ENCODE measurements at regions not wholly inside any gene's neighbourhood (a gene's known extent, or its start where the extent isn't known, plus 50 kb on each side); places are given as distances from the start of the nearest gene placed in this dataset.

DNA sequence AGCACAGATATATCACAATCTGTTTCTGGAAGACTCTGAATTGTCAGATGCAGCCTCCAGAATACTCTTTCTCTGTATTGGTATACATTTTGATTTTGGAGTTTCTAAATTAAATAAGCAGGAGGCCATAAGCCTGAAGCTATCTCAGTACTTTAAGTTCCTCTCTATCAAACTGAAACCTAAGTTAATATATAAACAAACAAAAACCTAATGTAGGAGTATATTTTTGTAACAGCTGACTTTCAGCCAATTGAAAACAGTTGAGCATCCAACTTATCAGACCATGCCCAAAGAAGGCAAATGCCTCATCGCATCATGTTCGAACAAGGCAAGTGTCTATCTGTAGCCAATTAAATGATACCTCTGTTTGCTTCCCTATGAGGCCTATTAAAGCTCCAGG lies 1054.4 kb downstream of the AMY1C start:
- Histone ChIP-seq H3K27me3 (ENCODE audit: insufficient read depth, low read depth, severe bottlenecking) (no peaks in the 10 kb centered on the region), H3K4me3 (ENCODE audit: low read depth, low read length) (no peak overlapping the region), H3K36me3 (no peaks in the 10 kb centered on the region), H3K9me3 (ENCODE audit: severe bottlenecking) (no peaks in the 10 kb centered on the region), H3K27ac (no peak overlapping the region)
- TF ChIP-seq, protein P1, sequence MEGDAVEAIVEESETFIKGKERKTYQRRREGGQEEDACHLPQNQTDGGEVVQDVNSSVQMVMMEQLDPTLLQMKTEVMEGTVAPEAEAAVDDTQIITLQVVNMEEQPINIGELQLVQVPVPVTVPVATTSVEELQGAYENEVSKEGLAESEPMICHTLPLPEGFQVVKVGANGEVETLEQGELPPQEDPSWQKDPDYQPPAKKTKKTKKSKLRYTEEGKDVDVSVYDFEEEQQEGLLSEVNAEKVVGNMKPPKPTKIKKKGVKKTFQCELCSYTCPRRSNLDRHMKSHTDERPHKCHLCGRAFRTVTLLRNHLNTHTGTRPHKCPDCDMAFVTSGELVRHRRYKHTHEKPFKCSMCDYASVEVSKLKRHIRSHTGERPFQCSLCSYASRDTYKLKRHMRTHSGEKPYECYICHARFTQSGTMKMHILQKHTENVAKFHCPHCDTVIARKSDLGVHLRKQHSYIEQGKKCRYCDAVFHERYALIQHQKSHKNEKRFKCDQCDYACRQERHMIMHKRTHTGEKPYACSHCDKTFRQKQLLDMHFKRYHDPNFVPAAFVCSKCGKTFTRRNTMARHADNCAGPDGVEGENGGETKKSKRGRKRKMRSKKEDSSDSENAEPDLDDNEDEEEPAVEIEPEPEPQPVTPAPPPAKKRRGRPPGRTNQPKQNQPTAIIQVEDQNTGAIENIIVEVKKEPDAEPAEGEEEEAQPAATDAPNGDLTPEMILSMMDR (IDR thresholded peaks at IDR 0.05; ENCODE audit: low read depth, low read length): no peak
- no peak for DNase-seq

DNA sequence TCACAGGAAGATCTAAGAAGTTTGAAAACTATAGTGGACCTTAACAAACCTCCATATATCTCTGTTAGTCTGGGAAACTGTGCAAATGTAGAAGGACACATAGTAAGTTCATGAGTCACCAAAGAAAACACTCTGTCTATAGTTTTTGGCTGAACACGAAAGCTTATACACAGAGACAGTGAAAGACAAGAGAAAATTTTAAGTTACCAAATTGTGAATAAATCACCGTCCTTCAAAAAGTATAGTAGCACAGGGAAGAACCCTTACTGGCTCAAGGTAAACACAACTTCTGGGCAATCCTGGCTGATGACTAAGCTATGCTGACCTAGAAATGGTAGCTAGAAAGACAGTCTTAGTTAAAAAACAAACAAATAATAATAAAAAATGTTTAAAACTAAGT lies 1057.9 kb downstream of the AMY1C start:
- Histone ChIP-seq H3K27ac (no peak overlapping the region), H3K27me3 (ENCODE audit: insufficient read depth, low read depth, severe bottlenecking) (no peaks in the 10 kb centered on the region), H3K36me3 (no peaks in the 10 kb centered on the region), H3K4me3 (ENCODE audit: low read depth, low read length) (no peak overlapping the region), H3K9me3 (ENCODE audit: severe bottlenecking) (no peaks in the 10 kb centered on the region)
- TF ChIP-seq, protein P1 (IDR thresholded peaks at IDR 0.05; ENCODE audit: low read depth, low read length): no peak
- no peak for DNase-seq

DNA sequence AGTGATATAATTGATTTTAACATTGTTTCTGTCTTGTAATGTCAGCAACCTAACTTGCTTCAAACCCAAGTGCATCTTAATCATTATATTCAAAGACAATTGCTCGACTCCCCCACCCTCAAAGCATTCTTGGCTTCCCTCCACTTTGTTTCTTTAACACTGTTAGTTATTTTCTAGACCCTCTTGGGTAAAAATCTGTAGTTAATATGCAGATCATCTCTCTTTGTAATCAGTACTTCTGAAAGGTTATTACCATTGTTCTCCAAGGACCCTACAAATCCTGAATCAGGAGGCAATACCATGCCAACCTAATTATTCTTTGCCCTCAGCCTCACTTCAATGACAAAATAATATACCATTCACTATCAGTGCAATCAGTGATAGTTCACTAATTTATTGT lies 1075.7 kb downstream of the AMY1C start:
- Histone ChIP-seq H3K9me3 (ENCODE audit: severe bottlenecking) (no peaks in the 10 kb centered on the region), H3K4me3 (ENCODE audit: low read depth, low read length) (no peak overlapping the region), H3K27ac (no peak overlapping the region), H3K27me3 (ENCODE audit: insufficient read depth, low read depth, severe bottlenecking) (no peaks in the 10 kb centered on the region), H3K36me3 (no peaks in the 10 kb centered on the region)
- DNase-seq: no peak
- TF ChIP-seq, protein P1 (IDR thresholded peaks at IDR 0.05; ENCODE audit: low read depth, low read length): no peak

DNA sequence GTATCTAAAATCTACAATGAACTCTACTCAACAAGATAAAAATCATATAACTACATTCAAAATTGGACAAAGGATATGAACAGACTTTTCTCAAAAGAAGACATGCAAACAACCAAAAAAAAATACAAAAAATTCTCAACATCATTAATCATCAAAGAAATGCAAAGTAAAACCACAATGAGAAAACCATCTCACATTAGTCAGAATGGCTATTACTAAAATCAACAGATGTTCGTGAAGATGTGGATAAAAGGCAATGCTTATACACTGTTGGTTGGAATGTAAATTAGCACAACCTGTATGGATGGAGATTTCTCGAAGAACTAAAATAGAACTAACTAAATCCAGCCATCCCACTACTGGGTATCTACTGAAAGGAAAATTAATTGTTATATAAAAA lies 1080.8 kb downstream of the AMY1C start:
- no peak for DNase-seq
- no peaks in the 10 kb centered on the region for H3K27me3 ChIP-seq (ENCODE audit: insufficient read depth, low read depth, severe bottlenecking)
- H3K4me3 ChIP-seq (ENCODE audit: low read depth, low read length): no peak overlapping the region
- H3K27ac ChIP-seq: no peak overlapping the region
- no peaks in the 10 kb centered on the region for H3K36me3 ChIP-seq
- TF ChIP-seq, protein P1 (IDR thresholded peaks at IDR 0.05; ENCODE audit: low read depth, low read length): no peak
- no peaks in the 10 kb centered on the region for H3K9me3 ChIP-seq (ENCODE audit: severe bottlenecking)

DNA sequence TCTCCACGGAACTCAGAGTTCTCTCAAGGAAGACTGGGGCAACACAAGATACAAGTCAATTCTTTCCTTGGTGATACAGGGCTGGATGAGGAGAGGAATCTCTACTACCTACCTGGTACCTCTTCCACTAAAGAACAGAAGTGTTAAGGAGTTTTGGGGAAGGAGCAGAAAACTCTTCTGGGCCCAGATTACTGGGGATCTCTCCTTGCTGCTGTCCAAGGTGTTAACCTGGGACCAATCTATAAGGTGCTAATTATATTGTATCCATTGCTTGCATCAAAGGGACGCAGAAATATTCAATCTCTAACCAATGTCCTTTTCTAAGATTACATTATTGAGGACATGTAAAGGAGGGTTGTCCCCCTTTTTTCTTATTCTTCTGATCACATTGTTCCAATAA lies 1102.5 kb downstream of the AMY1C start:
- no peaks in the 10 kb centered on the region for H3K36me3 ChIP-seq
- DNase-seq: no peak
- TF ChIP-seq, protein P1 (IDR thresholded peaks at IDR 0.05; ENCODE audit: low read depth, low read length): no peak
- no peaks in the 10 kb centered on the region for H3K9me3 ChIP-seq (ENCODE audit: severe bottlenecking)
- H3K27me3 ChIP-seq (ENCODE audit: insufficient read depth, low read depth, severe bottlenecking): no peaks in the 10 kb centered on the region
- no peak overlapping the region for H3K4me3 ChIP-seq (ENCODE audit: low read depth, low read length)
- no peak overlapping the region for H3K27ac ChIP-seq

DNA sequence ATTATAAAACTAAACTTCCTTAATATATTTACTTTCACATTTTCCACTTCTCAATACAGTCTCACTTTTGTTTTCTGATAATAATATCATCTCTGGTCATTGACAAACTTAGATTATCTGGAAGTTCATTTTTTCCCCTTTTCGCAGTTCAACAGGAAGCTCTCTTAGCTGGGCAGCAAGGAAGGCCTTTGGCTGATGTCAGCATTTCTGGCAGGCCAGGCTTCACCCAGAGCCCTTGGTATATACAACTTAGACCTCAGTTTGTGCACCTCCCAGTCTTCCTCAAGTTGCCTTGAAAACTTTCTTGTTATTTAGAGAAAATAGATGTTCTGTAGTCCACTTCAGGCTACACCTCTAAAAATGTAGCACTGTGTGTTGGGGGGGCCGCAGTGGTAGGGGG lies 1103.6 kb downstream of the AMY1C start:
- TF ChIP-seq, protein P1 (IDR thresholded peaks at IDR 0.05; ENCODE audit: low read depth, low read length): no peak
- Histone ChIP-seq H3K36me3 (no peaks in the 10 kb centered on the region), H3K27ac (no peak overlapping the region), H3K9me3 (ENCODE audit: severe bottlenecking) (no peaks in the 10 kb centered on the region), H3K27me3 (ENCODE audit: insufficient read depth, low read depth, severe bottlenecking) (no peaks in the 10 kb centered on the region), H3K4me3 (ENCODE audit: low read depth, low read length) (no peak overlapping the region)
- no peak for DNase-seq

All from WERI-Rb-1 (cell line).